Activated T-helper 1 cell treated with anti-CD3 and anti-CD28 coated beads, Interleukin-12 subunit alpha, Interleukin-12 subunit beta, Interleukin-2, Interleukin-4 antibody, amounts not matched to agents 30 ng/mL and 10 ng/mL and 1 ng/mL, durations not matched to agents 14 hours and 24 hours and 36 hours (primary cell): ENCODE measurements at regions not wholly inside any gene's neighbourhood (a gene's known extent, or its start where the extent isn't known, plus 50 kb on each side); places are given as distances from the start of the nearest gene placed in this dataset.
"Not testable (repeated sequence)": the region's sequence is repeated elsewhere in the genome, so short reads cannot be mapped to it uniquely, and the experiment has no call there.

Experiments
- DNase-seq: peaks from one replicate; pipeline ENCODE4 v3.0.0; 2021; ENCODE audit warnings: low spot score
- H3K27ac Mint-ChIP-seq: one replicate; pipeline ENCODE4 v1.8.0; 2021; ENCODE audit warnings: mild to moderate bottlenecking, mixed read lengths
- H3K27me3 Mint-ChIP-seq: one replicate; pipeline ENCODE4 v1.8.0; 2022; ENCODE audit warnings: mild to moderate bottlenecking, moderate library complexity, mixed read lengths; ENCODE audit not compliant: insufficient read depth
- H3K36me3 Mint-ChIP-seq: one replicate; pipeline ENCODE4 v1.8.0; 2021; ENCODE audit warnings: low read depth, mixed read lengths
- H3K4me1 Mint-ChIP-seq: one replicate; pipeline ENCODE4 v1.8.0; 2021; ENCODE audit warnings: low read depth, mixed read lengths
- H3K4me3 Mint-ChIP-seq: one replicate; pipeline ENCODE4 v1.8.0; 2021; ENCODE audit warnings: mild to moderate bottlenecking, moderate library complexity, mixed read lengths
- H3K9me3 Mint-ChIP-seq: one replicate; pipeline ENCODE4 v1.8.0; 2021; ENCODE audit warnings: mixed read lengths
- intact Hi-C: fragments of 100-400 bp; cut with micrococcal nuclease; formaldehyde crosslinking; loops from one replicate; pipeline ENCODE4 v1.15.1; 2024

DNA sequence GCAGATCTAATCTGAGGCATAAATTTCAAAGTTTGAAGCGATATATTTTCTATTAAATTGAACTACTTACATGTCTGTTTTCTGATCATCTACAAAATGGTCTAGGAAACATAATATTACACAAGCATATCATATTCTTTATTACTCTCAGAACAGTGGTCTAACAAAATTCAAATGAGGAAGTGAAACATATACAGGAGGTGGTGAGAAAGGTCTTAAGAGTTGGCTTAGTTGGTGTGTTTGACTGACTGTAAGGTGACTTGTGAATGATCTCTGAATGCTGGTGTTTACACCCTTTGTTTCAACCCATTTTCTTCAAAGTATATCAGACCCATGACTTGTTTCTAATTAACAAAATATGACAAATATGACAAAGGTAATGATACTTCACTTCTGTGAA lies 1156.8 kb downstream of the SLC16A7 start:
- Mint-ChIP-seq H3K27me3 (no peaks in the 10 kb centered on the region), H3K27ac (no peak overlapping the region), H3K4me3 (no peak overlapping the region), H3K4me1 (no peaks in the 10 kb centered on the region), H3K9me3 (peaks cover 10% of the 10 kb centered on the region), H3K36me3 (no peaks in the 10 kb centered on the region)
- intact Hi-C loops = no loop called here
- DNase-seq = no peak

DNA sequence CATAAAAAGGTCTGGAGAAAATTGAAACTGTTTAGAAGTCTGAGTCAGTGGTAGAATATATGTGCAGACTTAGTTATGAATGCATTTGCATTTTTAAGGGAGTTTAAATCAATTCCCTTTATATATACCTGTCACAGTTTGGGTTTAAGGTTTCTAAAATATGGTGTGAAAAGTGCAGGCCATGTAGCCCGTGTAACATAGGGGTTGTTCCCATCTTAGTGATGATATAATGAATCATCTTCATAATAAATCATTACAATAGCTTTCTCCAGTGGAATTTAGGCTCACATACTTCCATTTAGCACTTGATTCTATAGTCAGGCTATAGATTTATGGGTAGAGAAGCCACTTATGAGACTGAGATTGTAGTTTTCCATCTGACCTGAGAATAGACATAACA lies 1162.4 kb downstream of the SLC16A7 start:
- Mint-ChIP-seq H3K36me3 (no peaks in the 10 kb centered on the region), H3K4me3 (no peak overlapping the region), H3K9me3 (no peaks in the 10 kb centered on the region), H3K27me3 (no peaks in the 10 kb centered on the region), H3K27ac (no peak overlapping the region), H3K4me1 (no peaks in the 10 kb centered on the region)
- no peak for DNase-seq
- intact Hi-C loops = no loop called here

DNA sequence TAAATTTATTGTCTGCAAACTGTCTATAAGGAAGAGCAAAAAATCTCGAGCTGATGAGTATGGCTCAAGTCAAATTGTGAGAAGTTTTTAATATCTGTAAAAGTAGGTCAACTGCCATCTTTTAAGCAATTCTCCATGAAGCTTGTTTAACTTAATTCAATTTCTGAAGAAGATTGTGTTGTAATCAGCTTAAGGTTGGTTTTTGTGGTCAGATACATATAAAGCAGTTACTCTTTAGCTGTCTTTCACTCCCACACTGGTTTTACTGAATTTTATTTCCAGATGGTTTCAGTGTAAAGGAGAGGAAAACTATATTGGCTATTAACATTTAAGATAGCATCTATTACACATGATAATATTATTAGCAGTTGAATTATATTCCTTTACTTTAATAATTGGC lies 1165.1 kb downstream of the SLC16A7 start:
- no peaks in the 10 kb centered on the region for H3K27me3 Mint-ChIP-seq
- H3K9me3 Mint-ChIP-seq = peaks cover under 1% of the 10 kb centered on the region
- no peak for DNase-seq
- intact Hi-C loops = no loop called here
- no peaks in the 10 kb centered on the region for H3K4me1 Mint-ChIP-seq
- no peaks in the 10 kb centered on the region for H3K36me3 Mint-ChIP-seq
- no peak overlapping the region for H3K4me3 Mint-ChIP-seq
- H3K27ac Mint-ChIP-seq = no peak overlapping the region

DNA sequence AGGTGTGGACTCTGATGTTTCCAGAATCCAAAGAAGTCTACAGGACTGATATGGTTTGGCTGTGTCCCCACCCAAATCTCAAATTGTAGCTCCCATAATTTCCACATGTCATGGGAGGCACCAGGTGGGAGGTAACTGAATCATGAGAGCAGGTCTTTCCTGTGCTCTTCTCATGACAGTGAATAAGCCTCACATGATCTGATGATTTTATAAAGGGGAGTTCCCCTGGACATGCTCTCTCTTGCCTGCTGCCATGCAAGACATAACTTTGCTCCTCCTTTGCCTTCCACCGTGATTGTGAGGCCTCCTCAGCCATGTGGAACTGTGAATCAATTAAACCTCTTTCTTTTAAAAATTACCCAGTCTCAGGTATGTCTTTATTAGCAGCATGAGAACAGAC lies 1205.3 kb downstream of the SLC16A7 start:
- H3K4me3 Mint-ChIP-seq, DNase-seq, intact Hi-C loops, H3K27ac Mint-ChIP-seq, H3K27me3 Mint-ChIP-seq, H3K4me1 Mint-ChIP-seq, H3K36me3 Mint-ChIP-seq: not testable (repeated sequence)
- peaks cover 12% of the 10 kb centered on the region for H3K9me3 Mint-ChIP-seq

DNA sequence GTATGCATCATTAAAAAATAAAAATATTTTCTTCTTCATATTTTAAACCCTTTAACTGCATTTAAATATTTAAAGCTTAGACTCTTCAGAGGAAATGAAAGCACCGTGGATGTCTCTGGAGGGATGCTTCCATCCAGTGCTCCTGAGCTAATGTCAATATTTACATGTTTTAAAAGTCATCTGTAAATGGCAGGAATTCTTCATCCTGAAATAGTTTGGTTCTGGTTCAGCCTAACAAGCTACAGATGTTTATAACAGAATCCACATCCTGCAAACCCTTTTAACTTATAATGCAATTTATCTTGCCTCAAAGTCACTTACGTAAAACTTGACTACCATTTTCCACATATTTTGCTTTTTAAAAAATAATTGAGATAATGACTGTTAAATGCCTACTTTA lies 1207.3 kb downstream of the SLC16A7 start:
- H3K27me3 Mint-ChIP-seq = no peaks in the 10 kb centered on the region
- H3K27ac Mint-ChIP-seq = no peak overlapping the region
- no peak overlapping the region for H3K4me3 Mint-ChIP-seq
- no peaks in the 10 kb centered on the region for H3K4me1 Mint-ChIP-seq
- H3K9me3 Mint-ChIP-seq = peaks cover 13% of the 10 kb centered on the region
- intact Hi-C loops = no loop called here
- H3K36me3 Mint-ChIP-seq = no peaks in the 10 kb centered on the region
- no peak for DNase-seq

DNA sequence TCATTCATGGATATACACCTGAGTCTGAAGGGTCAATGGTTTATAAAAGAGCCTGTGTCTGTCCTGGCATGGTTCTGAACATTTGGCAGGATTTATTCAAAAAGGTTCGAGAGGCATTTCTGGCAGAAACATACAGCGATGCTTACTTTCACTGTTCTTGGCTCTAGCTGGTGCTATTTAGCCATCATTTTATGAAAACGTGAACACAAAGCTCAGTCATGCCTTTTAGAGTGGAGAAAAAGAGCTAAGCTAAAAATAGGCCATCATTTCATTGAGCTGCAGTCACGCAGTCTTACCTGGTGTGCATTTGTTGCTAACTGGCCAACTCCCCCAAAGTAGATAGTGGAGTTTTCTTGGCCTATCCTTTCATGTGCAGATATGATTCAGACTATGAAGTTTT lies 1209.5 kb downstream of the SLC16A7 start:
- H3K9me3 Mint-ChIP-seq = peaks cover 8% of the 10 kb centered on the region

DNA sequence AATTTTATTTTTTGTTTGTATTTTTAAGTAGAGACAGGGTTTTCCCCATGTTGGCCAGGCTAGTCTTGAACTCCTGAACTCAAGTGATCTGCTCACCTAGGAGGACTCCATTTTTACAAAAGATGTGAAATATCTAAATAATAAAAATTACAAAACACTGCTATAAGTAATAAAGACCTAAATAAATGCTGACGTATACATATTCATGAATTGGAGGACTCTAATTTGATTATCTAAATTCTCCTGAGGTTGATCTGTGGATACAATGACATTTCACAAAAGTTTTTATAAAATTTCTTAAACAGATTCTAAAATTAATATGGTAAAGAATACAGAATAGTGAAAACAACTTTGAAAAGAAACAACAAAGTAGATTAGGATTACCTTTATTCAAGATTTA lies 1224.0 kb downstream of the SLC16A7 start:
- H3K9me3 Mint-ChIP-seq = peaks cover 6% of the 10 kb centered on the region
- no peaks in the 10 kb centered on the region for H3K4me1 Mint-ChIP-seq
- H3K4me3 Mint-ChIP-seq = no peak overlapping the region
- no peaks in the 10 kb centered on the region for H3K36me3 Mint-ChIP-seq
- no peaks in the 10 kb centered on the region for H3K27me3 Mint-ChIP-seq
- no peak for DNase-seq
- intact Hi-C loops = no loop called here
- no peak overlapping the region for H3K27ac Mint-ChIP-seq

More for the DNA sequence above, 1209.5 kb downstream of the SLC16A7 start:
- no peak overlapping the region for H3K4me3 Mint-ChIP-seq
- intact Hi-C loops = no loop called here
- H3K36me3 Mint-ChIP-seq = no peaks in the 10 kb centered on the region
- no peaks in the 10 kb centered on the region for H3K27me3 Mint-ChIP-seq
- no peaks in the 10 kb centered on the region for H3K4me1 Mint-ChIP-seq
- no peak for DNase-seq
- no peak overlapping the region for H3K27ac Mint-ChIP-seq

DNA sequence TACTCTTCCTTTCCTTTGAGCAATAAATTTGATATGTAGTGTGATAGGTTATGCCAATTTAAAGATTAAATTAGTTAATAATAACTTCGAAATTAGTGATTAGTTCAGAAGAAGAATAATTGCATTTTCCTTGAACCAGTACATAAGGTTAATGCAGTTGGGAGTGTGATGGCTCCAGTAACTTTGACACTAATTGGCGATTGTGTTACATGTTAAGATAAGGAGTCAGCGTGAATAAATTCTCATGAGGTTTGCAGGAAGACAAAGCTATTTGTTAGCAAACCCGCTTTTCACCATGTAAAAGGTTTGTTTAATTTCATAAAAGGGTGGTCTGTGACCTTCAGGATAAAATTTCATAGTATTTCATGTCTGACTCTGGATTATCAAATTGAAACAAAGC lies 1226.8 kb downstream of the SLC16A7 start:
- no peaks in the 10 kb centered on the region for H3K36me3 Mint-ChIP-seq
- no peaks in the 10 kb centered on the region for H3K9me3 Mint-ChIP-seq
- H3K4me1 Mint-ChIP-seq = no peaks in the 10 kb centered on the region
- no peaks in the 10 kb centered on the region for H3K27me3 Mint-ChIP-seq
- H3K27ac Mint-ChIP-seq = no peak overlapping the region
- intact Hi-C loops = no loop called here
- no peak overlapping the region for H3K4me3 Mint-ChIP-seq
- DNase-seq = no peak

DNA sequence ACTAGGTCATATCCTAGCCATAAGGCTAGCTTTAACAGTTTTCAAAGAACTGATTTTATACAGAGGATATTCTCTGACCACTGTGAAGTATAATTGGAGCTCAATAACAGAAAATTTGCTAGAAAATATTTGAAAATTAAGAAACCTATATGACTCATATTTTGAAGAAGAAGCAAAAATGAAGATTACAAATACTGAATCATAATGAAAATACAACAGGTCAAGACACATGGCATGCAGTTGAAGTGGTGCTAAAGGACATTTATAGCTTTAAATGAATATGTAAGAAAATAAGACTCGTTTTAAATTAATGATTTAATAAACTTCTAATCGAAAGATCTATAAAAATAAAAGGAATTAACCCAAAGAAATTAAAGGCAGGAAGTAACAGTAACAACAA lies 1234.6 kb downstream of the SLC16A7 start:
- intact Hi-C loops = no loop called here
- no peak for DNase-seq
- no peak overlapping the region for H3K4me3 Mint-ChIP-seq
- peaks cover 5% of the 10 kb centered on the region for H3K9me3 Mint-ChIP-seq
- no peak overlapping the region for H3K27ac Mint-ChIP-seq
- H3K27me3 Mint-ChIP-seq = no peaks in the 10 kb centered on the region
- H3K4me1 Mint-ChIP-seq = no peaks in the 10 kb centered on the region
- H3K36me3 Mint-ChIP-seq = no peaks in the 10 kb centered on the region

DNA sequence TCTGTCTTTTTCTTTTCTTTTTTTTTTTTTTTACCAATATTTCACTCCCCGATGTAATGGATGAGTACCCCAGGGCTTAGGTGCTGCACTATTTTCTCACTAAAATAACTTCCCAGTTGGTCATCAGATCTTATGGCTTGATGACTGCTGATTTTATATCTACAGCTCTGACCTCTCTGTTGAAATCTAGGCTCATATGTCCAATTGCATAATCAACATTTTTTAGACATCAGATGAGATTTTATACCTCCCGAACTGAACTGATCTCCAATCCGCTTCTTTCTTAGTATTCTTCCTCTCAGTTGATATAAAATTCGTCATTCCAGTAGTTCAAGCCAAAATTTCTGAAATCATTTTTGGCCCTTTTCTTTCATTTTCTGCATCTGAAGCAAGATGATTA lies 1236.5 kb downstream of the SLC16A7 start:
- Mint-ChIP-seq H3K4me3 (no peak overlapping the region), H3K36me3 (no peaks in the 10 kb centered on the region), H3K27ac (no peak overlapping the region), H3K27me3 (no peaks in the 10 kb centered on the region), H3K4me1 (no peaks in the 10 kb centered on the region), H3K9me3 (peaks cover 5% of the 10 kb centered on the region)
- intact Hi-C loops = no loop called here
- no peak for DNase-seq

DNA sequence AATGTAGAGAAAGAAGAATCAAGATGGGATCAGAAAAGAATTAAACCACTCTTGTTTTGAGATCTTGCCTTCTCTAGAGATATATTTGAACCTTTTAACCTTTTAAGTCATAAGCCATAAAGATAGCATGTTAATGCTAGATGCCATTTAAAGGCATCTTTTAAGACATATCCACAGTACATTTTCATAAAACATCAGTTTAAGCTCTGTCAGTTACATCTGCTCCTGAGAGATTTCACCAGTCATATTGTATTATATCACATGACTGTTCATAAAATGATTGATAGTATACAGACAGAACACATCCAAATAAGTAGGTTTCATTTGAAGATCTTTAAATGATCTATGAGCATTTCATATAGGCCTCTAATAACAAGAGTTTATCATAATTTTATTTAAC lies 1238.5 kb downstream of the SLC16A7 start:
- Mint-ChIP-seq H3K4me1 (no peaks in the 10 kb centered on the region), H3K36me3 (no peaks in the 10 kb centered on the region), H3K9me3 (no peaks in the 10 kb centered on the region), H3K27ac (no peak overlapping the region), H3K27me3 (no peaks in the 10 kb centered on the region), H3K4me3 (no peak overlapping the region)
- no peak for DNase-seq
- intact Hi-C loops = no loop called here

DNA sequence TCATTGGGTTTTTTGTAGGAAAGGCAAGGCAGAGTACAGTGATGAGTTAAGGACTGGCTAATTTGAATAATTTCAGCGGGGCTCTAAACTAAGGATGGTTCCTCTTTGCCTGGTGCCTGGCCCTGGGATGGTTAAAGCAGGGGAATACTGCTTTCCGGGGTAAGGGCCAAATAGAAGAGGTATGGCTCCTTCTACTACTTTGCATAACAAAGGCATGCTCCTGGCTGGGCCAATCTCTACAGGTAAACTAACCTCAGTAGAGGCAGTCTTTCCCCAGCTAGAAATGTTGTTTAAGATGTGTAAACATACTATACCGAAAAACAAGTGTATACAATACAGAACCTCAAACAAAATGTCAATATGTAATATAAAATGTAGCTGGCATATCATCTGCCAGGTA lies 1239.0 kb downstream of the SLC16A7 start:
- no peaks in the 10 kb centered on the region for H3K36me3 Mint-ChIP-seq
- intact Hi-C loops = no loop called here

DNA sequence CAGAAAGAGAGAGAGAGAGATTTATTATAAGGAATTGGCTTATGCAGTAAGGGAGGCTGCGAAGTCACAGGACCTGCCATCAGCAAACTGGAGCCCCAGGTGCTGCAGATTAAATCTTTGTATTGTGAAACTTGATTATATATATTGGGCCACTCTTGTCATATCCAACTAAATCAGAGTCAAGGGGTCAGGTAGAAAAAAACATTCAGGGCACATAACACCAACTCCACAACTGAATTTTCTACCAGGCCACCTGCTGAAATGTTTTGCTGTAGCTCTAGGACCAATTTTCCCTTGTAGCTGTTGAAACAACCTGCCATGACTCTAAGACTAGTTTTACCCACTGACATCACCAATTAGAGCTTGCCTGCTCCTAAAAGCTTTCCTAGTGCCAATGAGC lies 1240.8 kb downstream of the SLC16A7 start:
- Mint-ChIP-seq H3K9me3 (no peaks in the 10 kb centered on the region), H3K4me3 (no peak overlapping the region), H3K27ac (no peak overlapping the region), H3K27me3 (no peaks in the 10 kb centered on the region), H3K4me1 (no peaks in the 10 kb centered on the region), H3K36me3 (no peaks in the 10 kb centered on the region)
- intact Hi-C loops = no loop called here
- DNase-seq = no peak

More for the DNA sequence above, 1239.0 kb downstream of the SLC16A7 start:
- Mint-ChIP-seq H3K4me3 (no peak overlapping the region), H3K4me1 (no peaks in the 10 kb centered on the region), H3K9me3 (no peaks in the 10 kb centered on the region), H3K27me3 (no peaks in the 10 kb centered on the region), H3K27ac (no peak overlapping the region)
- DNase-seq = no peak

DNA sequence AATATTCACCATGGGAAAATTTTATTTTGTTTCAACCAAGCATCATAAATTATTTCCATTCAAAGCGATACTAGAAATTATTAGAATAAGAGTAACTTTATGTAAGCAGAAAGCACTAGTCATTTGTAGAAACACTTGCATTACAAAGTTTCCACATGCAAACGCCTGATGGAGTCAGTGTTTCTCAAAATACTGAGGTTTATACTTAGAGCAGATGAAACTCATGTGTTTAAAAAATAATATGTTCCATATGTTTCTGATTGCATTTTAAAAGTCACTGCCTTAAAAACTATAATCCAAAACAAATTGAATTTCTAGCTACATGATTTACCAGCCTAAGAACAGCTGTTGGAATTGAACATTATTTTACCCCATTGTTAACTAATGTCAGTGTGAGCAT lies 1246.4 kb downstream of the SLC16A7 start:
- intact Hi-C loops = no loop called here
- Mint-ChIP-seq H3K4me1 (no peaks in the 10 kb centered on the region), H3K9me3 (no peaks in the 10 kb centered on the region), H3K27ac (no peak overlapping the region), H3K4me3 (no peak overlapping the region), H3K27me3 (no peaks in the 10 kb centered on the region), H3K36me3 (no peaks in the 10 kb centered on the region)
- no peak for DNase-seq
